SH-SY5Y (cell line): ENCODE measurements at regions not wholly inside any gene's neighbourhood (a gene's known extent, or its start where the extent isn't known, plus 50 kb on each side); places are given as distances from the start of the nearest gene placed in this dataset.

ENCODE experiments used
- GATA2 ChIP-seq: IDR thresholded peaks from 2 replicates; pipeline ENCODE4 v1.6.1; 2011; ENCODE audit warnings: mild to moderate bottlenecking, low read depth, low read length
- GATA3 ChIP-seq: IDR thresholded peaks from 2 replicates; pipeline ENCODE4 v1.6.1; 2011; ENCODE audit warnings: low read depth, mild to moderate bottlenecking, low read length, moderate library complexity

- no peak for TF ChIP-seq GATA3
- no peak for TF ChIP-seq GATA2
These were observed 101.2 kb upstream of the FSHR start for GRCh38 chr2:49255409-49255971.

GRCh38 chr2:49254401-49254800 lies 100.1 kb upstream of the FSHR start:
- TF ChIP-seq GATA2 (no peak), GATA3 (no peak)

GRCh38 chr2:49251766-49252165 lies 97.5 kb upstream of the FSHR start:
- TF ChIP-seq GATA2 (no peak), GATA3 (no peak)

- TF ChIP-seq GATA2 (no peak), GATA3 (no peak)
These were observed 96.9 kb upstream of the FSHR start for GRCh38 chr2:49251251-49251650.

GRCh38 chr2:49248506-49248905 lies 94.2 kb upstream of the FSHR start:
- TF ChIP-seq GATA2 (no peak), GATA3 (no peak)

- TF ChIP-seq GATA3 (no peak), GATA2 (no peak)
These were observed 87.7 kb upstream of the FSHR start for GRCh38 chr2:49241991-49242390.

GRCh38 chr2:49241501-49241900 lies 87.2 kb upstream of the FSHR start:
- TF ChIP-seq GATA2: no peak
- TF ChIP-seq GATA3: no peak

- no peak for TF ChIP-seq GATA2
- TF ChIP-seq GATA3: no peak
These were observed 86.3 kb upstream of the FSHR start for GRCh38 chr2:49240608-49241007.

GRCh38 chr2:49238604-49238960 lies 84.3 kb upstream of the FSHR start:
- TF ChIP-seq GATA2 (no peak), GATA3 (no peak)

- TF ChIP-seq GATA2 (no peak), GATA3 (no peak)
These were observed 83.7 kb upstream of the FSHR start for GRCh38 chr2:49237867-49238603.

- TF ChIP-seq GATA3 (no peak), GATA2 (no peak)
These were observed 82.0 kb upstream of the FSHR start for GRCh38 chr2:49236316-49236715.

GRCh38 chr2:49226360-49226759 lies 72.0 kb upstream of the FSHR start:
- TF ChIP-seq GATA2 (no peak), GATA3 (no peak)

GRCh38 chr2:49225126-49225525 lies 70.8 kb upstream of the FSHR start:
- TF ChIP-seq GATA3: no peak
- TF ChIP-seq GATA2: no peak

GRCh38 chr2:49224426-49225010 lies 70.2 kb upstream of the FSHR start:
- TF ChIP-seq GATA3 (no peak), GATA2 (no peak)

GRCh38 chr2:49222975-49223528 lies 68.7 kb upstream of the FSHR start:
- TF ChIP-seq GATA3: no peak
- no peak for TF ChIP-seq GATA2
